K562 (cell line): ENCODE measurements at regions not wholly inside any gene's neighbourhood (a gene's known extent, or its start where the extent isn't known, plus 50 kb on each side); places are given as distances from the start of the nearest gene placed in this dataset.

Experiments
- CHD1 ChIP-seq: fragments of 200-600 bp; sonication (generic); IDR thresholded peaks from one replicate; pipeline ENCODE4 v1.6.1; 2012; ENCODE audit warnings: mild to moderate bottlenecking, moderate library complexity, low read length, inconsistent platforms
- E2F1 ChIP-seq: sonication (generic); formaldehyde crosslinking; IDR thresholded peaks from 2 replicates; pipeline ENCODE4 v1.8.1; 2023; ENCODE audit warnings: mild to moderate bottlenecking, missing genetic modification reagents, moderate library complexity
- JUND ChIP-seq, 2 experiments: IDR thresholded peaks; 2 replicates in 1 of 2; 3 replicates in 1 of 2; pipeline ENCODE4 v1.6.1; 2011; ENCODE audit warnings: borderline replicate concordance in 2 of 2, low read depth in 2 of 2, low read length in 2 of 2, improper control_type of control experiment in 1 of 2, missing biosample characterization in 1 of 2, missing genetic modification characterization in 1 of 2, missing genetic modification reagents in 1 of 2
- MBD2 ChIP-seq: sonication (generic); IDR thresholded peaks from 2 replicates; pipeline ENCODE4 v1.6.1; 2016; ENCODE audit warnings: low read depth, borderline replicate concordance
- NR2C1 ChIP-seq, 2 experiments: fragments of 450-650 bp; IDR thresholded peaks; 2 replicates each; pipeline ENCODE4 v1.6.1; 2017; ENCODE audit warnings: mild to moderate bottlenecking in 2 of 2, antibody characterized with exemption in 1 of 2, inconsistent platforms in 1 of 2, missing compliant biosample characterization in 1 of 2, missing genetic modification characterization in 1 of 2
- RBBP5 ChIP-seq: fragments of 200-600 bp; sonication (generic); IDR thresholded peaks from 2 replicates; pipeline ENCODE4 v1.6.1; 2012; ENCODE audit warnings: borderline replicate concordance, mild to moderate bottlenecking, low read length, control low read depth, inconsistent platforms; ENCODE audit not compliant: insufficient read depth, poor library complexity, severe bottlenecking
- SMAD4 ChIP-seq: fragments of 250-450 bp; sonication (Bioruptor Pico); conservative IDR thresholded peaks from 2 replicates; pipeline ENCODE4 v1.8.0; 2021; ENCODE audit warnings: inconsistent platforms, mild to moderate bottlenecking, moderate library complexity
- TEAD1 ChIP-seq, 2 experiments: fragments of 450-650 bp in 1 of 2; sonication (generic) in 1 of 2; formaldehyde crosslinking; IDR thresholded peaks; 2 replicates each; pipeline versions ENCODE4 v1.4.0 to v1.8.0; 2020 to 2022; ENCODE audit warnings: mild to moderate bottlenecking in 2 of 2, missing genetic modification reagents in 1 of 2
- ZNF274 ChIP-seq: IDR thresholded peaks from 2 replicates; pipeline ENCODE4 v1.6.1; 2011; ENCODE audit warnings: low read depth, mild to moderate bottlenecking, low read length, moderate library complexity, borderline replicate concordance
- ZNF785 ChIP-seq: fragments of 250-450 bp; sonication (Bioruptor Pico); IDR thresholded peaks from 2 replicates; pipeline ENCODE4 v1.4.0; 2020; ENCODE audit warnings: mild to moderate bottlenecking
- ZSCAN29 ChIP-seq: fragments of 450-650 bp; IDR thresholded peaks from 2 replicates; pipeline ENCODE4 v1.6.1; 2017
- TF ChIP-seq, protein P1 (sequence below), 3 experiments: IDR thresholded peaks in 2 of 3; conservative IDR thresholded peaks in 1 of 3; 2 replicates each; pipeline ENCODE4 v1.5.1; 2011 to 2012; ENCODE audit warnings: low read length in 3 of 3, mild to moderate bottlenecking in 3 of 3, control low read depth in 2 of 3, improper control_type of control experiment in 1 of 3, inconsistent platforms in 1 of 3, low read depth in 1 of 3, mixed read lengths in 1 of 3, moderate library complexity in 1 of 3; ENCODE audit not compliant: insufficient read depth in 2 of 3
- TF ChIP-seq, protein P2 (sequence below): sonication (generic); formaldehyde crosslinking; IDR thresholded peaks from 2 replicates; pipeline ENCODE4 v1.8.0; 2022; ENCODE audit warnings: mild to moderate bottlenecking, missing genetic modification reagents
- TF ChIP-seq, protein P3 (sequence below): fragments of 150-350 bp; IDR thresholded peaks from 2 replicates; pipeline ENCODE4 v1.6.1; 2014; ENCODE audit warnings: low read depth, mild to moderate bottlenecking, low read length, borderline replicate concordance

GRCh38 chr1:80878343-80878742 is 922.4 kb upstream of the ADGRL2 start:
- TF ChIP-seq, protein P1, sequence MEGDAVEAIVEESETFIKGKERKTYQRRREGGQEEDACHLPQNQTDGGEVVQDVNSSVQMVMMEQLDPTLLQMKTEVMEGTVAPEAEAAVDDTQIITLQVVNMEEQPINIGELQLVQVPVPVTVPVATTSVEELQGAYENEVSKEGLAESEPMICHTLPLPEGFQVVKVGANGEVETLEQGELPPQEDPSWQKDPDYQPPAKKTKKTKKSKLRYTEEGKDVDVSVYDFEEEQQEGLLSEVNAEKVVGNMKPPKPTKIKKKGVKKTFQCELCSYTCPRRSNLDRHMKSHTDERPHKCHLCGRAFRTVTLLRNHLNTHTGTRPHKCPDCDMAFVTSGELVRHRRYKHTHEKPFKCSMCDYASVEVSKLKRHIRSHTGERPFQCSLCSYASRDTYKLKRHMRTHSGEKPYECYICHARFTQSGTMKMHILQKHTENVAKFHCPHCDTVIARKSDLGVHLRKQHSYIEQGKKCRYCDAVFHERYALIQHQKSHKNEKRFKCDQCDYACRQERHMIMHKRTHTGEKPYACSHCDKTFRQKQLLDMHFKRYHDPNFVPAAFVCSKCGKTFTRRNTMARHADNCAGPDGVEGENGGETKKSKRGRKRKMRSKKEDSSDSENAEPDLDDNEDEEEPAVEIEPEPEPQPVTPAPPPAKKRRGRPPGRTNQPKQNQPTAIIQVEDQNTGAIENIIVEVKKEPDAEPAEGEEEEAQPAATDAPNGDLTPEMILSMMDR (IDR thresholded peaks at IDR 0.05 in 2 of 3, conservative IDR thresholded peaks at IDR 0.05 in 1 of 3; ENCODE audit: insufficient read depth in 2 of 3, low read depth in 1 of 3, low read length in 3 of 3): no peak
- no peak for TF ChIP-seq ZNF274
- TF ChIP-seq, protein P2, sequence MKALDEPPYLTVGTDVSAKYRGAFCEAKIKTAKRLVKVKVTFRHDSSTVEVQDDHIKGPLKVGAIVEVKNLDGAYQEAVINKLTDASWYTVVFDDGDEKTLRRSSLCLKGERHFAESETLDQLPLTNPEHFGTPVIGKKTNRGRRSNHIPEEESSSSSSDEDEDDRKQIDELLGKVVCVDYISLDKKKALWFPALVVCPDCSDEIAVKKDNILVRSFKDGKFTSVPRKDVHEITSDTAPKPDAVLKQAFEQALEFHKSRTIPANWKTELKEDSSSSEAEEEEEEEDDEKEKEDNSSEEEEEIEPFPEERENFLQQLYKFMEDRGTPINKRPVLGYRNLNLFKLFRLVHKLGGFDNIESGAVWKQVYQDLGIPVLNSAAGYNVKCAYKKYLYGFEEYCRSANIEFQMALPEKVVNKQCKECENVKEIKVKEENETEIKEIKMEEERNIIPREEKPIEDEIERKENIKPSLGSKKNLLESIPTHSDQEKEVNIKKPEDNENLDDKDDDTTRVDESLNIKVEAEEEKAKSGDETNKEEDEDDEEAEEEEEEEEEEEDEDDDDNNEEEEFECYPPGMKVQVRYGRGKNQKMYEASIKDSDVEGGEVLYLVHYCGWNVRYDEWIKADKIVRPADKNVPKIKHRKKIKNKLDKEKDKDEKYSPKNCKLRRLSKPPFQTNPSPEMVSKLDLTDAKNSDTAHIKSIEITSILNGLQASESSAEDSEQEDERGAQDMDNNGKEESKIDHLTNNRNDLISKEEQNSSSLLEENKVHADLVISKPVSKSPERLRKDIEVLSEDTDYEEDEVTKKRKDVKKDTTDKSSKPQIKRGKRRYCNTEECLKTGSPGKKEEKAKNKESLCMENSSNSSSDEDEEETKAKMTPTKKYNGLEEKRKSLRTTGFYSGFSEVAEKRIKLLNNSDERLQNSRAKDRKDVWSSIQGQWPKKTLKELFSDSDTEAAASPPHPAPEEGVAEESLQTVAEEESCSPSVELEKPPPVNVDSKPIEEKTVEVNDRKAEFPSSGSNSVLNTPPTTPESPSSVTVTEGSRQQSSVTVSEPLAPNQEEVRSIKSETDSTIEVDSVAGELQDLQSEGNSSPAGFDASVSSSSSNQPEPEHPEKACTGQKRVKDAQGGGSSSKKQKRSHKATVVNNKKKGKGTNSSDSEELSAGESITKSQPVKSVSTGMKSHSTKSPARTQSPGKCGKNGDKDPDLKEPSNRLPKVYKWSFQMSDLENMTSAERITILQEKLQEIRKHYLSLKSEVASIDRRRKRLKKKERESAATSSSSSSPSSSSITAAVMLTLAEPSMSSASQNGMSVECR (CRISPR knock-in tag): no peak
- no peak for TF ChIP-seq CHD1
- no peak for TF ChIP-seq TEAD1 (CRISPR knock-in tag; IDR thresholded peaks at IDR 0.05)
- no peak for TF ChIP-seq RBBP5
- TF ChIP-seq JUND (IDR thresholded peaks at IDR 0.05; ENCODE audit: borderline replicate concordance, low read depth, low read length): no peak
- no peak for TF ChIP-seq JUND (tag; IDR thresholded peaks at IDR 0.05; ENCODE audit: borderline replicate concordance, low read depth, low read length)
- TF ChIP-seq ZNF785 (CRISPR knock-in tag): no peak
- TF ChIP-seq, protein P3, sequence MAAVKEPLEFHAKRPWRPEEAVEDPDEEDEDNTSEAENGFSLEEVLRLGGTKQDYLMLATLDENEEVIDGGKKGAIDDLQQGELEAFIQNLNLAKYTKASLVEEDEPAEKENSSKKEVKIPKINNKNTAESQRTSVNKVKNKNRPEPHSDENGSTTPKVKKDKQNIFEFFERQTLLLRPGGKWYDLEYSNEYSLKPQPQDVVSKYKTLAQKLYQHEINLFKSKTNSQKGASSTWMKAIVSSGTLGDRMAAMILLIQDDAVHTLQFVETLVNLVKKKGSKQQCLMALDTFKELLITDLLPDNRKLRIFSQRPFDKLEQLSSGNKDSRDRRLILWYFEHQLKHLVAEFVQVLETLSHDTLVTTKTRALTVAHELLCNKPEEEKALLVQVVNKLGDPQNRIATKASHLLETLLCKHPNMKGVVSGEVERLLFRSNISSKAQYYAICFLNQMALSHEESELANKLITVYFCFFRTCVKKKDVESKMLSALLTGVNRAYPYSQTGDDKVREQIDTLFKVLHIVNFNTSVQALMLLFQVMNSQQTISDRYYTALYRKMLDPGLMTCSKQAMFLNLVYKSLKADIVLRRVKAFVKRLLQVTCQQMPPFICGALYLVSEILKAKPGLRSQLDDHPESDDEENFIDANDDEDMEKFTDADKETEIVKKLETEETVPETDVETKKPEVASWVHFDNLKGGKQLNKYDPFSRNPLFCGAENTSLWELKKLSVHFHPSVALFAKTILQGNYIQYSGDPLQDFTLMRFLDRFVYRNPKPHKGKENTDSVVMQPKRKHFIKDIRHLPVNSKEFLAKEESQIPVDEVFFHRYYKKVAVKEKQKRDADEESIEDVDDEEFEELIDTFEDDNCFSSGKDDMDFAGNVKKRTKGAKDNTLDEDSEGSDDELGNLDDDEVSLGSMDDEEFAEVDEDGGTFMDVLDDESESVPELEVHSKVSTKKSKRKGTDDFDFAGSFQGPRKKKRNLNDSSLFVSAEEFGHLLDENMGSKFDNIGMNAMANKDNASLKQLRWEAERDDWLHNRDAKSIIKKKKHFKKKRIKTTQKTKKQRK: no peak
- no peak for TF ChIP-seq SMAD4 (CRISPR knock-in tag)
- no peak for TF ChIP-seq E2F1 (CRISPR knock-in tag)
- no peak for TF ChIP-seq NR2C1 (IDR thresholded peaks at IDR 0.05)
- no peak for TF ChIP-seq NR2C1 (tag; IDR thresholded peaks at IDR 0.05)
- no peak for TF ChIP-seq ZSCAN29
- TF ChIP-seq MBD2: no peak
